EH (cell line): ENCODE measurements at regions not wholly inside any gene's neighbourhood (a gene's known extent, or its start where the extent isn't known, plus 50 kb on each side); places are given as distances from the start of the nearest gene placed in this dataset.
"Not testable (repeated sequence)": the region's sequence is repeated elsewhere in the genome, so short reads cannot be mapped to it uniquely, and the experiment has no call there.

ENCODE experiments used
- DNase-seq: peaks from one replicate; pipeline ENCODE4 v3.0.0-alpha.2; 2015; ENCODE audit warnings: low read depth

- DNase-seq, result no peak
Observed at GRCh38 chr12:53871367-53871766, 67.3 kb upstream of the HOXC13 start.

GRCh38 chr12:53872367-53872766 is 66.3 kb upstream of the HOXC13 start:
- no peak for DNase-seq

GRCh38 chr12:53877961-53878360 is 60.7 kb upstream of the HOXC13 start:
- DNase-seq, result not testable (repeated sequence)

DNA sequence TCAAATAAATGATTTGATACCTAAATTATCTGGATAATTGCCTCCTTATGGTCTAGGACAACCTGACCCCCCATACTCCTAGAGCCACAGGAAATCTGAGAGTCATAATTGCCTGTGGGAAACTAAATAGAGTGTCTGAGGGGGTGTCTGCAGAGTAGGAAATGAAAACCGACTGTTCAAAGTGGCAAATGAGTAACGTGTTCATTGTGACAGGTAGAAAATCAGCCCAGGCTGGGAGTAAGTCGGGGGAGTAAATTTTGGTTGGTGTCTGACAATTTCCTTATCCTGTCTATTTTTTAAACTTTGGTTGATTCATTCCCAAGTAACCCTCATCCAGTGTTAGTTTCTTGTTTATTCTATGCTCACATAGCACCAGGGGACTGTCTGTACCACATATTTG is 51.6 kb upstream of the HOXC13 start:
- DNase-seq, result no peak

DNA sequence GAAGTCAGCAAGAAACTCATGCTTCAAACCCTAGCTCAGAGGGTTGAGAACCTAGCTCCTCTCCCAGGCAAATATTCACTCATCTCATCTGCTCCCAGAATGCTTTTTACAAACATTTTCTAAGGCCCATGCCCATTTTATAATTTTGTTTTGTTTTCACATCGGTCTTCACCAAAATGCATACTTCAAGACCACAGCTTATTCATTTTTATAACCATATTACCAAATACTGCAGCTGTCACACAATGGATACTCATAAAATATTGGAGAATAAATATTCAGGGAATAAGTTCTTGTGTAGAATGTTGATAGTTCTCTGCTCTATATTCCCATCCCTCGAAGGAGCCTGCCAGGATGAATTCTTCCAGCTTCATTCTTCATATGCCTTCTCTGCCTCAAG is 50.8 kb upstream of the HOXC13 start:
- no peak for DNase-seq
